SK-N-SH treated with all-trans-retinoic acid at 6 μM for 48 hours (cell line): ENCODE measurements at regions not wholly inside any gene's neighbourhood (a gene's known extent, or its start where the extent isn't known, plus 50 kb on each side); places are given as distances from the start of the nearest gene placed in this dataset.

Source experiments
- CREB5 ChIP-seq: fragments of 250-450 bp; sonication (Bioruptor Pico); IDR thresholded peaks from 2 replicates; pipeline ENCODE4 v1.5.1; 2020; ENCODE audit warnings: low read depth, mild to moderate bottlenecking, moderate library complexity
- ESRRG ChIP-seq: fragments of 250-450 bp; sonication (Bioruptor Pico); IDR thresholded peaks from 2 replicates; pipeline ENCODE4 v1.6.1; 2021; ENCODE audit warnings: mild to moderate bottlenecking
- GLIS3 ChIP-seq: fragments of 250-450 bp; sonication (Bioruptor Pico); IDR thresholded peaks from 2 replicates; pipeline ENCODE4 v1.5.0; 2020; ENCODE audit warnings: mild to moderate bottlenecking, moderate library complexity
- PATZ1 ChIP-seq: fragments of 250-450 bp; sonication (Bioruptor Pico); IDR thresholded peaks from 2 replicates; pipeline ENCODE4 v1.8.0; 2020; ENCODE audit warnings: mild to moderate bottlenecking, moderate library complexity, borderline replicate concordance
- PPARA ChIP-seq: fragments of 250-450 bp; sonication (Bioruptor Pico); IDR thresholded peaks from 2 replicates; pipeline ENCODE4 v1.5.0; 2020; ENCODE audit warnings: mild to moderate bottlenecking, borderline replicate concordance
- RARB ChIP-seq: fragments of 250-450 bp; sonication (Bioruptor Pico); IDR thresholded peaks from 2 replicates; pipeline ENCODE4 v1.8.0; 2021; ENCODE audit warnings: mild to moderate bottlenecking, moderate library complexity
- SNAI2 ChIP-seq: fragments of 250-450 bp; sonication (Bioruptor Pico); IDR thresholded peaks from 2 replicates; pipeline ENCODE4 v1.5.0; 2020; ENCODE audit warnings: mild to moderate bottlenecking, moderate library complexity
- TSHZ2 ChIP-seq: fragments of 250-450 bp; sonication (Bioruptor Pico); IDR thresholded peaks from 2 replicates; pipeline ENCODE4 v1.5.0; 2020; ENCODE audit warnings: mild to moderate bottlenecking, moderate library complexity
- ZC3H10 ChIP-seq: fragments of 250-450 bp; sonication (Bioruptor Pico); IDR thresholded peaks from 2 replicates; pipeline ENCODE4 v1.5.1; 2021; ENCODE audit warnings: mild to moderate bottlenecking, moderate library complexity
- ZFP30 ChIP-seq: fragments of 450-650 bp; formaldehyde crosslinking; IDR thresholded peaks from 2 replicates; pipeline ENCODE4 v1.5.0; 2022; ENCODE audit warnings: mild to moderate bottlenecking, moderate library complexity
- ZNF565 ChIP-seq: fragments of 450-650 bp; formaldehyde crosslinking; conservative IDR thresholded peaks from 2 replicates; pipeline ENCODE4 v1.5.0; 2020; ENCODE audit warnings: low read depth, mild to moderate bottlenecking, moderate library complexity
- ZNF70 ChIP-seq: fragments of 450-650 bp; formaldehyde crosslinking; IDR thresholded peaks from 2 replicates; pipeline ENCODE4 v1.5.0; 2020; ENCODE audit warnings: mild to moderate bottlenecking, moderate library complexity

GRCh38 chr6:130524552-130524951 lies 158.7 kb downstream of the TMEM200A start:
- TF ChIP-seq ZFP30 (no peak), CREB5 (no peak), PATZ1 (CRISPR knock-in tag) (no peak), ESRRG (CRISPR knock-in tag) (no peak), SNAI2 (CRISPR knock-in tag) (no peak), RARB (no peak), PPARA (CRISPR knock-in tag) (no peak), ZC3H10 (CRISPR knock-in tag) (no peak), TSHZ2 (CRISPR knock-in tag) (no peak), GLIS3 (CRISPR knock-in tag) (no peak), ZNF70 (CRISPR knock-in tag) (no peak), ZNF565 (CRISPR knock-in tag) (no peak)
